Body of pancreas (tissue), 4 donors: ENCODE measurements at regions not wholly inside any gene's neighbourhood (a gene's known extent, or its start where the extent isn't known, plus 50 kb on each side); places are given as distances from the start of the nearest gene placed in this dataset.

ENCODE experiments used
- CTCF ChIP-seq, 7 experiments: fragments of 450-650 bp in 4 of 7; fragments of 200-600 bp in 3 of 7; sonication (generic) in 3 of 7; IDR thresholded peaks; one replicate each; pipeline ENCODE4 v1.5.1; 2016 to 2019; ENCODE audit warnings: antibody characterized with exemption in 7 of 7
- POLR2A ChIP-seq, 3 donors: fragments of 450-650 bp; IDR thresholded peaks; one replicate each; pipeline ENCODE4 v1.6.1; 2016; ENCODE audit warnings: antibody characterized with exemption in 3 of 3, mild to moderate bottlenecking in 2 of 3

- TF ChIP-seq CTCF (IDR thresholded peaks at IDR 0.05) (no peak), POLR2A (IDR thresholded peaks at IDR 0.05) (no peak)
These were observed 207.6 kb downstream of the MIAT start for GRCh38 chr22:26865021-26865420.
